SK-N-SH treated with all-trans-retinoic acid at 6 μM for 48 hours (cell line): ENCODE measurements at regions not wholly inside any gene's neighbourhood (a gene's known extent, or its start where the extent isn't known, plus 50 kb on each side); places are given as distances from the start of the nearest gene placed in this dataset.

Experiments
- ATAC-seq: fragments of 200-7000 bp; cut with Tn5 transposase; 3 replicates; pipeline ENCODE4 v1.9.1; 2020; ENCODE audit warnings: mild to moderate bottlenecking, moderate library complexity
- ARNTL ChIP-seq: fragments of 450-650 bp; formaldehyde crosslinking; IDR thresholded peaks from 2 replicates; pipeline ENCODE4 v1.5.0; 2020; ENCODE audit warnings: low read depth, mild to moderate bottlenecking, moderate library complexity, borderline replicate concordance
- BACH2 ChIP-seq: fragments of 250-450 bp; sonication (Bioruptor Pico); IDR thresholded peaks from 2 replicates; pipeline ENCODE4 v1.9.0; 2021; ENCODE audit warnings: mild to moderate bottlenecking, borderline replicate concordance
- CSDC2 ChIP-seq: fragments of 250-450 bp; sonication (Bioruptor Pico); IDR thresholded peaks from 2 replicates; pipeline ENCODE4 v1.5.0; 2020; ENCODE audit warnings: mild to moderate bottlenecking, moderate library complexity
- ESRRG ChIP-seq: fragments of 250-450 bp; sonication (Bioruptor Pico); IDR thresholded peaks from 2 replicates; pipeline ENCODE4 v1.6.1; 2021; ENCODE audit warnings: mild to moderate bottlenecking
- GLIS3 ChIP-seq: fragments of 250-450 bp; sonication (Bioruptor Pico); IDR thresholded peaks from 2 replicates; pipeline ENCODE4 v1.5.0; 2020; ENCODE audit warnings: mild to moderate bottlenecking, moderate library complexity
- ISL1 ChIP-seq: fragments of 250-450 bp; sonication (Bioruptor Pico); IDR thresholded peaks from 2 replicates; pipeline ENCODE4 v2.1.2; 2022; ENCODE audit warnings: mild to moderate bottlenecking, moderate library complexity
- OSR1 ChIP-seq: fragments of 250-450 bp; sonication (Bioruptor Pico); IDR thresholded peaks from 2 replicates; pipeline ENCODE4 v1.8.0; 2022; ENCODE audit warnings: moderate library complexity, mild to moderate bottlenecking, inconsistent platforms
- PPARA ChIP-seq: fragments of 250-450 bp; sonication (Bioruptor Pico); IDR thresholded peaks from 2 replicates; pipeline ENCODE4 v1.5.0; 2020; ENCODE audit warnings: mild to moderate bottlenecking, borderline replicate concordance
- RARB ChIP-seq: fragments of 250-450 bp; sonication (Bioruptor Pico); IDR thresholded peaks from 2 replicates; pipeline ENCODE4 v1.8.0; 2021; ENCODE audit warnings: mild to moderate bottlenecking, moderate library complexity
- TCF4 ChIP-seq: fragments of 250-450 bp; sonication (Bioruptor Pico); IDR thresholded peaks from 2 replicates; pipeline ENCODE4 v1.8.0; 2021; ENCODE audit warnings: mild to moderate bottlenecking, moderate library complexity, borderline replicate concordance
- TOX ChIP-seq: fragments of 250-450 bp; sonication (Bioruptor Pico); IDR thresholded peaks from 2 replicates; pipeline ENCODE4 v1.8.0; 2021; ENCODE audit warnings: mild to moderate bottlenecking, moderate library complexity, borderline replicate concordance
- ZFP30 ChIP-seq: fragments of 450-650 bp; formaldehyde crosslinking; IDR thresholded peaks from 2 replicates; pipeline ENCODE4 v1.5.0; 2022; ENCODE audit warnings: mild to moderate bottlenecking, moderate library complexity
- ZNF565 ChIP-seq: fragments of 450-650 bp; formaldehyde crosslinking; conservative IDR thresholded peaks from 2 replicates; pipeline ENCODE4 v1.5.0; 2020; ENCODE audit warnings: low read depth, mild to moderate bottlenecking, moderate library complexity
- ZNF70 ChIP-seq: fragments of 450-650 bp; formaldehyde crosslinking; IDR thresholded peaks from 2 replicates; pipeline ENCODE4 v1.5.0; 2020; ENCODE audit warnings: mild to moderate bottlenecking, moderate library complexity
- ZNF8 ChIP-seq: fragments of 450-650 bp; formaldehyde crosslinking; IDR thresholded peaks from 2 replicates; pipeline ENCODE4 v1.5.0; 2020; ENCODE audit warnings: mild to moderate bottlenecking, moderate library complexity
- TF ChIP-seq, protein P1 (sequence below): fragments of 250-450 bp; sonication (Bioruptor Pico); IDR thresholded peaks from 2 replicates; pipeline ENCODE4 v1.8.0; 2021; ENCODE audit warnings: low read depth, mild to moderate bottlenecking, moderate library complexity, borderline replicate concordance
- TF ChIP-seq, protein P2 (sequence below): fragments of 250-450 bp; sonication (Bioruptor Pico); IDR thresholded peaks from 2 replicates; pipeline ENCODE4 v1.5.1; 2020; ENCODE audit warnings: low read depth, mild to moderate bottlenecking, moderate library complexity
- TF ChIP-seq, protein P3 (sequence below): fragments of 250-450 bp; sonication (Bioruptor Pico); IDR thresholded peaks from 2 replicates; pipeline ENCODE4 v1.8.0; 2020; ENCODE audit warnings: mild to moderate bottlenecking, moderate library complexity, borderline replicate concordance

DNA sequence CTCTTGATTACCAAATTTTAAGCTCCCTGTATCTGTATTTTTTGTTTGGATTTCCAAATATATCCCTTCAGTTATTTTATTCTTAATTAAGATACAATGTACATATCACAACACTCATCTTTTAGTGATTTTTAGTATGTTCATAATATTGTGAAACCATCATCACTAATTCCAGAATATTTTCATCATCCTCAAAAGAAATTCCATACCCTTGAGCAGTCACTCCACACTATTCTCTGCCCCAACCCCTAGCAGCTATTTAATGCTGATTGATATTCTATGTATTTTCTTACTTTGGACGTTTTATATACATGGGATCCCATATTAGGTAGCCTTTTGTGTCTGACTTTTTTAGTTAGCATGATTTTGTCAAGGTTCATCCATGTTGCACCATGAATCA lies 127.4 kb upstream of the SLC8A1 start:
- ATAC-seq = no peak
- TF ChIP-seq, protein P1, sequence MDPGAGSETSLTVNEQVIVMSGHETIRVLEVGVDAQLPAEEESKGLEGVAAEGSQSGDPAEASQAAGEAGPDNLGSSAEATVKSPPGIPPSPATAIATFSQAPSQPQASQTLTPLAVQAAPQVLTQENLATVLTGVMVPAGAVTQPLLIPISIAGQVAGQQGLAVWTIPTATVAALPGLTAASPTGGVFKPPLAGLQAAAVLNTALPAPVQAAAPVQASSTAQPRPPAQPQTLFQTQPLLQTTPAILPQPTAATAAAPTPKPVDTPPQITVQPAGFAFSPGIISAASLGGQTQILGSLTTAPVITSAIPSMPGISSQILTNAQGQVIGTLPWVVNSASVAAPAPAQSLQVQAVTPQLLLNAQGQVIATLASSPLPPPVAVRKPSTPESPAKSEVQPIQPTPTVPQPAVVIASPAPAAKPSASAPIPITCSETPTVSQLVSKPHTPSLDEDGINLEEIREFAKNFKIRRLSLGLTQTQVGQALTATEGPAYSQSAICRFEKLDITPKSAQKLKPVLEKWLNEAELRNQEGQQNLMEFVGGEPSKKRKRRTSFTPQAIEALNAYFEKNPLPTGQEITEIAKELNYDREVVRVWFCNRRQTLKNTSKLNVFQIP (CRISPR knock-in tag) = no peak
- TF ChIP-seq PPARA (no peak), ARNTL (no peak), RARB (CRISPR knock-in tag) (no peak), TCF4 (CRISPR knock-in tag) (no peak), ZNF8 (CRISPR knock-in tag) (no peak)
- TF ChIP-seq, protein P2, sequence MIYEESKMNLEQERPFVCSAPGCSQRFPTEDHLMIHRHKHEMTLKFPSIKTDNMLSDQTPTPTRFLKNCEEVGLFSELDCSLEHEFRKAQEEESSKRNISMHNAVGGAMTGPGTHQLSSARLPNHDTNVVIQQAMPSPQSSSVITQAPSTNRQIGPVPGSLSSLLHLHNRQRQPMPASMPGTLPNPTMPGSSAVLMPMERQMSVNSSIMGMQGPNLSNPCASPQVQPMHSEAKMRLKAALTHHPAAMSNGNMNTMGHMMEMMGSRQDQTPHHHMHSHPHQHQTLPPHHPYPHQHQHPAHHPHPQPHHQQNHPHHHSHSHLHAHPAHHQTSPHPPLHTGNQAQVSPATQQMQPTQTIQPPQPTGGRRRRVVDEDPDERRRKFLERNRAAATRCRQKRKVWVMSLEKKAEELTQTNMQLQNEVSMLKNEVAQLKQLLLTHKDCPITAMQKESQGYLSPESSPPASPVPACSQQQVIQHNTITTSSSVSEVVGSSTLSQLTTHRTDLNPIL = no peak
- TF ChIP-seq, protein P3, sequence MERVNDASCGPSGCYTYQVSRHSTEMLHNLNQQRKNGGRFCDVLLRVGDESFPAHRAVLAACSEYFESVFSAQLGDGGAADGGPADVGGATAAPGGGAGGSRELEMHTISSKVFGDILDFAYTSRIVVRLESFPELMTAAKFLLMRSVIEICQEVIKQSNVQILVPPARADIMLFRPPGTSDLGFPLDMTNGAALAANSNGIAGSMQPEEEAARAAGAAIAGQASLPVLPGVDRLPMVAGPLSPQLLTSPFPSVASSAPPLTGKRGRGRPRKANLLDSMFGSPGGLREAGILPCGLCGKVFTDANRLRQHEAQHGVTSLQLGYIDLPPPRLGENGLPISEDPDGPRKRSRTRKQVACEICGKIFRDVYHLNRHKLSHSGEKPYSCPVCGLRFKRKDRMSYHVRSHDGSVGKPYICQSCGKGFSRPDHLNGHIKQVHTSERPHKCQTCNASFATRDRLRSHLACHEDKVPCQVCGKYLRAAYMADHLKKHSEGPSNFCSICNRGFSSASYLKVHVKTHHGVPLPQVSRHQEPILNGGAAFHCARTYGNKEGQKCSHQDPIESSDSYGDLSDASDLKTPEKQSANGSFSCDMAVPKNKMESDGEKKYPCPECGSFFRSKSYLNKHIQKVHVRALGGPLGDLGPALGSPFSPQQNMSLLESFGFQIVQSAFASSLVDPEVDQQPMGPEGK (CRISPR knock-in tag) = no peak

DNA sequence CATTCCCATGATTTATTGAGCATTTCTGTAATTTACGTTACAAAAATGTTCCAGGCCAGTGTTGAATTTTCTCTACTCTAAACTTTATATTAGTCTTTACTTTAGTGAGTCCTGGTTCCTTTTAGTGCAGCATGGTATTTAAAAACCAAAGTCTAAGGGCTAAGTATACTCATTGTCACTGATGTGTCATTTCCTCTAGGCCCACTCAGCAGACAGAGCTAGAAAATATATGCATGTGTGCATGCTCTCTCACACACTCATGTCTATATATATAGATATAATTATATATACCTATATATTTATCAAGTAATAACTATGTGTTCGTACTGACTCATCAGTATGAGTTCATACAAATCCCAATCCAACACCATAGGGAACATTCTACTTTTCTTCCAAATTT lies 132.5 kb upstream of the SLC8A1 start:
- no peak for ATAC-seq
- TF ChIP-seq ISL1 (CRISPR knock-in tag) (no peak), OSR1 (CRISPR knock-in tag) (no peak), ZNF565 (CRISPR knock-in tag) (no peak), ZNF8 (CRISPR knock-in tag) (no peak), CSDC2 (CRISPR knock-in tag) (no peak), ESRRG (no peak), TCF4 (CRISPR knock-in tag) (no peak), ARNTL (no peak), BACH2 (CRISPR knock-in tag) (no peak)
- TF ChIP-seq, protein P3 (CRISPR knock-in tag) = no peak

DNA sequence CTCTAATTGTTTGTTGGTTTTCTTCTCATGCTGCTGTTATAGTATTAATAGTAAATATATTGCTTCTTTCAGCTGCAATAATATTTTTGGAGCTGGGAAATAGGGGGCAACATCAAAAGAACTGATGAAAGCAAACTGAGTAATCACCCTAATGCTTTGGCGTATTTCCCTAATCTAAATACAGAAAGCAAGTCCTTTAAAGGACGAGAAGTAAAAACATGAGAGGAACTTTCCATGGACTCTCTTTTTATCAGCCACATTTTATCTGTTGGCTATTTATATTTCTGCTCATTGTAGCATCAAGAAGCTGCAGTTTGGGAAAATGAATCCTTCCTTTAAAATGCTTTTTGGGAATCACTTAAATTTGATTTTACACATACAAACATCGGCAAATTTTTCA lies 139.9 kb upstream of the SLC8A1 start:
- TF ChIP-seq OSR1 (CRISPR knock-in tag) (no peak), ZNF565 (CRISPR knock-in tag) (no peak), ESRRG (no peak), ZFP30 (CRISPR knock-in tag) (no peak)
- TF ChIP-seq, protein P2 = no peak
- TF ChIP-seq, all 23 proteins: peak for 0
- no peak for ATAC-seq

DNA sequence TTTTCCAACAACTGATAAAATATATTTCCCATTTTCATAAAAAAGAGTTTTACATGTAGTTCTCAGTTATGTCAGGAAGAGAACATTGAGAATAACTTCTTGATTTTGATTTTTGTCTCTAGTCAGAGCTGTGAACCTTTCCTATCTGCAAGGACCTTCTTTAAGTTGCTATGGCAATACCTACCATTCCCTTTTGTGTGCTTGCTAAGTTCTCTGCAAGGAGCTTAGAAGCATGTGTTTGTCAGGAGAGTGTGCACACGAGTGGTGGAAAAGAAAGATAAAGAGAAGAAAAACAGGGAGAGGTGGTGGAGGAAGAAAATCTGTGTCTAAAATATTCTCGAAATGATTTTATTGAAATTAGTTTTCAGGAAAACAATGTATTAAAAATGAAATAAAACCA lies 140.3 kb upstream of the SLC8A1 start:
- ATAC-seq = no peak
- TF ChIP-seq, protein P2 = no peak
- TF ChIP-seq ISL1 (CRISPR knock-in tag) (no peak), ZNF70 (CRISPR knock-in tag) (no peak), ESRRG (no peak), BACH2 (CRISPR knock-in tag) (no peak), TOX (CRISPR knock-in tag) (no peak), ZNF8 (CRISPR knock-in tag) (no peak), ARNTL (no peak), CSDC2 (CRISPR knock-in tag) (no peak), GLIS3 (no peak), ZNF565 (CRISPR knock-in tag) (no peak)
- TF ChIP-seq, protein P1 (CRISPR knock-in tag) = no peak
